ENCODE measurements at regions not wholly inside any gene's neighbourhood (a gene's known extent, or its start where the extent isn't known, plus 50 kb on each side); places are given as distances from the start of the nearest gene placed in this dataset.

DNA sequence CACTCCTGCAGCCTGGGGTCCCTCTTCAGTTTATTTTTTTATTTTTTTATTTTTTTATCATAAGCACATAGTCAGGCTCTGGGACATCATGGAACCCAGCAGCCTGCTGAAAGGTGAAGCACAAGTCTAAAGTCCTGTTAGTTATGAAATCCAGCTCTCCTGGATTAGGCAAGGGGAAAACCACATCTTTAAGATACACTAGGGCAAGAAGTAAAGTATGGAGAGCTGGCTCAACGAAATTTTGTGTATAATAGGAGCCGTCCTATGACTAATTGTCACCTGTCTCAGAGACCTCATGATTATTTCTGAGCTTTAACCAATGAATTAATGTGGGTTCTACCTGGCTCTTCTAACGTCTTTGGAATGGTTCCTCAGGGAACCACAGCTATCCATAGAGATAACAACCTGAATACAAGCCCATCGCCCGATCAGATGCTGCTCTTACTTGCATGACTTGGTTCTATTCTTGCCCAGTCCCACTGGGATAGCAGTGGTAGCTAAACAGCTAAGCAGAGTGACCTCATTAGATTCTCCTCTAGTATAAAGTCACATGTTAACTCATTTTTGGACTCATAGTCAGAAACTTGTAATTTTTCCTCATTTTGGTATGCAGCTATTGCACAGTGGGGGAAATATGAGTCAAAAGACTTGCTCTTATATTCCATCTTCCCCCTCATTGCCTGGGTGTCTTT is 122.7 kb downstream of the LMO4 start:
- H3K9me3 ChIP-seq (ENCODE audit: low read length) = no peaks in the 10 kb centered on the region
- H3K9me2 ChIP-seq (replicated peaks; ENCODE audit: low read length) = no peaks in the 10 kb centered on the region
- TF ChIP-seq, protein P1, sequence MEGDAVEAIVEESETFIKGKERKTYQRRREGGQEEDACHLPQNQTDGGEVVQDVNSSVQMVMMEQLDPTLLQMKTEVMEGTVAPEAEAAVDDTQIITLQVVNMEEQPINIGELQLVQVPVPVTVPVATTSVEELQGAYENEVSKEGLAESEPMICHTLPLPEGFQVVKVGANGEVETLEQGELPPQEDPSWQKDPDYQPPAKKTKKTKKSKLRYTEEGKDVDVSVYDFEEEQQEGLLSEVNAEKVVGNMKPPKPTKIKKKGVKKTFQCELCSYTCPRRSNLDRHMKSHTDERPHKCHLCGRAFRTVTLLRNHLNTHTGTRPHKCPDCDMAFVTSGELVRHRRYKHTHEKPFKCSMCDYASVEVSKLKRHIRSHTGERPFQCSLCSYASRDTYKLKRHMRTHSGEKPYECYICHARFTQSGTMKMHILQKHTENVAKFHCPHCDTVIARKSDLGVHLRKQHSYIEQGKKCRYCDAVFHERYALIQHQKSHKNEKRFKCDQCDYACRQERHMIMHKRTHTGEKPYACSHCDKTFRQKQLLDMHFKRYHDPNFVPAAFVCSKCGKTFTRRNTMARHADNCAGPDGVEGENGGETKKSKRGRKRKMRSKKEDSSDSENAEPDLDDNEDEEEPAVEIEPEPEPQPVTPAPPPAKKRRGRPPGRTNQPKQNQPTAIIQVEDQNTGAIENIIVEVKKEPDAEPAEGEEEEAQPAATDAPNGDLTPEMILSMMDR (conservative IDR thresholded peaks at IDR 0.05; ENCODE audit: low read depth, low read length) = no peak
- TF ChIP-seq EZH2 (IDR thresholded peaks at IDR 0.05; ENCODE audit: low read length, unreplicated experiment) (no peak), EZH2phosphoT487 (IDR thresholded peaks at IDR 0.05; ENCODE audit: borderline replicate concordance, low read length) (no peak)
- no peak for ATAC-seq
- H3K4me1 ChIP-seq (ENCODE audit: insufficient read depth, low read length) = no peaks in the 10 kb centered on the region
- no TSS peak for BruUV-seq (replicated peaks)
- DNase-seq = no peak
- H3F3A ChIP-seq (ENCODE audit: low read length, unreplicated experiment) = no peaks in the 10 kb centered on the region
- CTCF ChIA-PET = no interaction called here
- no peaks in the 10 kb centered on the region for H3K79me2 ChIP-seq (ENCODE audit: low read length)
- no peaks in the 10 kb centered on the region for H3K36me3 ChIP-seq (ENCODE audit: low read depth, low read length)
- no peak overlapping the region for H2AFZ ChIP-seq (ENCODE audit: low read length)
- H3K27me3 ChIP-seq (ENCODE audit: low read length) = no peaks in the 10 kb centered on the region
- POLR2A ChIA-PET (ENCODE audit: unreplicated experiment) = no interaction called here
- no peak overlapping the region for H3K9ac ChIP-seq (ENCODE audit: low read length)
- no peaks in the 10 kb centered on the region for H4K20me1 ChIP-seq (ENCODE audit: low read length)
- no peak overlapping the region for H3K27ac ChIP-seq (ENCODE audit: low read length)
- no peak overlapping the region for H3K4me2 ChIP-seq (ENCODE audit: low read length)
- intact Hi-C loops (cut with micrococcal nuclease) = no loop called here
- H3K4me3 ChIP-seq (ENCODE audit: low read length) = no peak overlapping the region

DNA sequence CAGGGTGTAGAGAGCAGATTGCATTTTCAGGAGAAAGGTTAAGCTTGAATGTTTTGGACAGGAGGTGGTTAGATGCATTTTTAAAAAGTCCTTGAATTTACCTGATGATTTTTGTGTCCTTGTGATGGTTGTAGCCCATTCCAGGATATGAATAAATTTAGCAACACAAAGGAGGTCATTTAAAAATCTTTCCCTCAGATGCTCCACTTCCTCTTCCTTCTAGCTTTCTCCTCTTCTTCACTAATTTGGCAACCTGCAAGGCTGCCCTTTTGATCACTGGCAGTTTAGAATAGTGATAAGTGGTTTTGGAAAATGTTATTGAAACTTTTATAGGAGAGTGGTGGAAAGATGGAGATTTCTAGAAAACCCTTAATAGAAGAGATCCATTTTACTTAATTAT is 124.0 kb downstream of the LMO4 start:
- TF ChIP-seq EZH2phosphoT487 (IDR thresholded peaks at IDR 0.05; ENCODE audit: borderline replicate concordance, low read length) = no peak
- TF ChIP-seq, protein P1 (conservative IDR thresholded peaks at IDR 0.05; ENCODE audit: low read depth, low read length) = no peak
- TF ChIP-seq EZH2 (IDR thresholded peaks at IDR 0.05; ENCODE audit: low read length, unreplicated experiment) = no peak

DNA sequence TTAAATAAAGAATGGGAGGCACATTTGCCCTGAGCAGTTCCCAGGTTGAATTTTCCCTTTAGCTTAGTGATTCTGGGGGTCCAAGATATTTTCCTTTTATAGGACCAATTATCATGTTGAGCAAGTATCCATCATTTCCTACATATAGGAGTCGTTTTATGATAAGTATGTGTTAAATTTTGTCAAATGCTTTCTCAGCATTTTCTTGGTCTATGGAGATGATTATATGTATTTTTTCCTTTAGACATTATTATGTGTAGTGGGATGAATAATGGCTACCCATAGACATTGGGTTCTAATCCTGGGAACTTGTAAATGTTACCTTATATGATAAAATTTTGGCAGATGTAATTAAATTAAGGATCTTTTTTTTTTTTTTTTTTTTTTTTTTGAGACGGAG is 128.7 kb downstream of the LMO4 start:
- H3K27ac ChIP-seq (ENCODE audit: low read length) = no peak overlapping the region
- H4K20me1 ChIP-seq (ENCODE audit: low read length) = no peaks in the 10 kb centered on the region
- H3K4me3 ChIP-seq (ENCODE audit: low read length) = no peak overlapping the region
- ATAC-seq = no peak
- no TSS peak for BruUV-seq (replicated peaks)
- no peak overlapping the region for H3K9ac ChIP-seq (ENCODE audit: low read length)
- no peak overlapping the region for H3K4me2 ChIP-seq (ENCODE audit: low read length)
- H3K36me3 ChIP-seq (ENCODE audit: low read depth, low read length) = no peaks in the 10 kb centered on the region
- ChIA-PET POLR2A (ENCODE audit: unreplicated experiment) (no interaction called here), CTCF (no interaction called here)
- no peaks in the 10 kb centered on the region for H3K79me2 ChIP-seq (ENCODE audit: low read length)
- no peaks in the 10 kb centered on the region for H3K4me1 ChIP-seq (ENCODE audit: insufficient read depth, low read length)
- intact Hi-C loops (cut with micrococcal nuclease) = no loop called here
- no peak for TF ChIP-seq EZH2phosphoT487 (IDR thresholded peaks at IDR 0.05; ENCODE audit: borderline replicate concordance, low read length)
- no peak for TF ChIP-seq EZH2 (IDR thresholded peaks at IDR 0.05; ENCODE audit: low read length, unreplicated experiment)
- TF ChIP-seq, protein P1 (conservative IDR thresholded peaks at IDR 0.05; ENCODE audit: low read depth, low read length) = no peak
- no peaks in the 10 kb centered on the region for H3F3A ChIP-seq (ENCODE audit: low read length, unreplicated experiment)
- no peaks in the 10 kb centered on the region for H3K27me3 ChIP-seq (ENCODE audit: low read length)
- no peaks in the 10 kb centered on the region for H3K9me3 ChIP-seq (ENCODE audit: low read length)
- H2AFZ ChIP-seq (ENCODE audit: low read length) = no peak overlapping the region
- DNase-seq = no peak
- no peaks in the 10 kb centered on the region for H3K9me2 ChIP-seq (replicated peaks; ENCODE audit: low read length)

More for the DNA sequence above, 124.0 kb downstream of the LMO4 start:
- no peak for DNase-seq
- Histone ChIP-seq H3K36me3 (ENCODE audit: low read depth, low read length) (no peaks in the 10 kb centered on the region), H2AFZ (ENCODE audit: low read length) (no peak overlapping the region), H3K27ac (ENCODE audit: low read length) (no peak overlapping the region), H3K4me3 (ENCODE audit: low read length) (no peak overlapping the region), H3K4me1 (ENCODE audit: insufficient read depth, low read length) (no peaks in the 10 kb centered on the region), H3K4me2 (ENCODE audit: low read length) (no peak overlapping the region), H3F3A (ENCODE audit: low read length, unreplicated experiment) (no peaks in the 10 kb centered on the region), H3K9ac (ENCODE audit: low read length) (no peak overlapping the region), H3K9me2 (replicated peaks; ENCODE audit: low read length) (no peaks in the 10 kb centered on the region), H3K79me2 (ENCODE audit: low read length) (no peaks in the 10 kb centered on the region), H3K27me3 (ENCODE audit: low read length) (no peaks in the 10 kb centered on the region), H4K20me1 (ENCODE audit: low read length) (no peaks in the 10 kb centered on the region), H3K9me3 (ENCODE audit: low read length) (no peaks in the 10 kb centered on the region)
- no peak for ATAC-seq
- no TSS peak for BruUV-seq (replicated peaks)
- intact Hi-C loops (cut with micrococcal nuclease) = no loop called here
- CTCF ChIA-PET = no interaction called here
- POLR2A ChIA-PET (ENCODE audit: unreplicated experiment) = no interaction called here

Measured in PC-3 (cell line).